ENCODE measurements at regions not wholly inside any gene's neighbourhood (a gene's known extent, or its start where the extent isn't known, plus 50 kb on each side); places are given as distances from the start of the nearest gene placed in this dataset.

GRCh38 chr2:223147431-223147830, 95.4 kb downstream of the KCNE4 start:
- Histone ChIP-seq H3K4me3 (no peak overlapping the region), H3K9me3 (ENCODE audit: control insufficient read depth in 4 of 4, insufficient read depth in 3 of 4, low read length in 3 of 4) (no peaks in the 10 kb centered on the region), H3K36me3 (ENCODE audit: control insufficient read depth in 4 of 4, insufficient read depth in 4 of 4, low read length in 4 of 4) (no peaks in the 10 kb centered on the region), H3K27me3 (ENCODE audit: control insufficient read depth in 3 of 3, insufficient read depth in 3 of 3, low read length in 2 of 3) (no peaks in the 10 kb centered on the region), H3K27ac (ENCODE audit: low read depth in 1 of 2, low read length in 1 of 2) (no peak overlapping the region), H3K4me1 (ENCODE audit: control insufficient read depth in 5 of 5, insufficient read depth in 5 of 5, low read length in 5 of 5) (no peaks in the 10 kb centered on the region), H3K9ac (ENCODE audit: insufficient read depth in 1 of 2, low read length in 2 of 2) (no peak overlapping the region)
- no peak for DNase-seq
- 74 to 82% methylated on average over 3 of the region's 3 CpGs for WGBS, 2 donors
- ATAC-seq (ENCODE audit: insufficient read depth, low FRiP score), result no peak
- TF ChIP-seq, protein P1, sequence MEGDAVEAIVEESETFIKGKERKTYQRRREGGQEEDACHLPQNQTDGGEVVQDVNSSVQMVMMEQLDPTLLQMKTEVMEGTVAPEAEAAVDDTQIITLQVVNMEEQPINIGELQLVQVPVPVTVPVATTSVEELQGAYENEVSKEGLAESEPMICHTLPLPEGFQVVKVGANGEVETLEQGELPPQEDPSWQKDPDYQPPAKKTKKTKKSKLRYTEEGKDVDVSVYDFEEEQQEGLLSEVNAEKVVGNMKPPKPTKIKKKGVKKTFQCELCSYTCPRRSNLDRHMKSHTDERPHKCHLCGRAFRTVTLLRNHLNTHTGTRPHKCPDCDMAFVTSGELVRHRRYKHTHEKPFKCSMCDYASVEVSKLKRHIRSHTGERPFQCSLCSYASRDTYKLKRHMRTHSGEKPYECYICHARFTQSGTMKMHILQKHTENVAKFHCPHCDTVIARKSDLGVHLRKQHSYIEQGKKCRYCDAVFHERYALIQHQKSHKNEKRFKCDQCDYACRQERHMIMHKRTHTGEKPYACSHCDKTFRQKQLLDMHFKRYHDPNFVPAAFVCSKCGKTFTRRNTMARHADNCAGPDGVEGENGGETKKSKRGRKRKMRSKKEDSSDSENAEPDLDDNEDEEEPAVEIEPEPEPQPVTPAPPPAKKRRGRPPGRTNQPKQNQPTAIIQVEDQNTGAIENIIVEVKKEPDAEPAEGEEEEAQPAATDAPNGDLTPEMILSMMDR (IDR thresholded peaks at IDR 0.05; ENCODE audit: control extremely low read depth, extremely low read depth), result no peak

GRCh38 chr2:223148516-223148915, 96.5 kb downstream of the KCNE4 start:
- H3K27ac ChIP-seq (ENCODE audit: low read depth in 1 of 2, low read length in 1 of 2), result no peak overlapping the region
- no peak for ATAC-seq (ENCODE audit: insufficient read depth, low FRiP score)
- H3K27me3 ChIP-seq (ENCODE audit: control insufficient read depth in 3 of 3, insufficient read depth in 3 of 3, low read length in 2 of 3), result no peaks in the 10 kb centered on the region
- H3K4me3 ChIP-seq, result no peak overlapping the region
- H3K4me1 ChIP-seq (ENCODE audit: control insufficient read depth in 5 of 5, insufficient read depth in 5 of 5, low read length in 5 of 5), result no peaks in the 10 kb centered on the region
- no peaks in the 10 kb centered on the region for H3K9me3 ChIP-seq (ENCODE audit: control insufficient read depth in 4 of 4, insufficient read depth in 3 of 4, low read length in 3 of 4)
- 75 to 78% methylated on average over 3 of the region's 3 CpGs for WGBS, 2 donors
- TF ChIP-seq, protein P1 (IDR thresholded peaks at IDR 0.05; ENCODE audit: control extremely low read depth, extremely low read depth), result no peak
- H3K36me3 ChIP-seq (ENCODE audit: control insufficient read depth in 4 of 4, insufficient read depth in 4 of 4, low read length in 4 of 4), result no peaks in the 10 kb centered on the region
- H3K9ac ChIP-seq (ENCODE audit: insufficient read depth in 1 of 2, low read length in 2 of 2), result no peak overlapping the region
- no peak for DNase-seq

DNA sequence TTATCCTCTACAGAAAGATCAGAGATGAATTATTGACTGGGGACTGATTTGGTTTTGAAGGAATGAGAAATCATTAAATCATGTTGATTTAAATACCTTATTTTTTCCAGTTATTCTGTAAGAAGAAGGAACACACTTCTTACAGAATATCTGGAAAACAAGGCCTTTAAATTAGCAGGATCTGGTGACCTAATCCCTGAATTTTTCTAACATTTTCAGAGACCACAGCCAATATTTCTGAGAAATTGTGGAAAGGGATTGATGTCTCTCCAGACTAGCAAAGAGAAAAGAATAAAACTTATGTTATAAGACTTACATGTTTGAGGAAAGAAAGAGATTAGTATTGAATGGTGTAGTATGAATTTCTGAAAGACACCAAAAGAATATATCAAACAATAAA, 104.0 kb downstream of the KCNE4 start:
- H3K9me3 ChIP-seq (ENCODE audit: control insufficient read depth in 4 of 4, insufficient read depth in 3 of 4, low read length in 3 of 4), result no peaks in the 10 kb centered on the region
- H3K4me3 ChIP-seq, result no peak overlapping the region
- TF ChIP-seq, protein P1 (IDR thresholded peaks at IDR 0.05; ENCODE audit: control extremely low read depth, extremely low read depth), result no peak
- H3K9ac ChIP-seq (ENCODE audit: insufficient read depth in 1 of 2, low read length in 2 of 2), result no peak overlapping the region
- ATAC-seq (ENCODE audit: insufficient read depth, low FRiP score), result no peak
- no peak overlapping the region for H3K27ac ChIP-seq (ENCODE audit: low read depth in 1 of 2, low read length in 1 of 2)
- H3K36me3 ChIP-seq (ENCODE audit: control insufficient read depth in 4 of 4, insufficient read depth in 4 of 4, low read length in 4 of 4), result no peaks in the 10 kb centered on the region
- DNase-seq, result no peak
- H3K4me1 ChIP-seq (ENCODE audit: control insufficient read depth in 5 of 5, insufficient read depth in 5 of 5, low read length in 5 of 5), result no peaks in the 10 kb centered on the region
- no peaks in the 10 kb centered on the region for H3K27me3 ChIP-seq (ENCODE audit: control insufficient read depth in 3 of 3, insufficient read depth in 3 of 3, low read length in 2 of 3)

GRCh38 chr2:223161873-223162458, 110.0 kb downstream of the KCNE4 start:
- DNase-seq, result no peak
- Histone ChIP-seq H3K27ac (ENCODE audit: low read depth in 1 of 2, low read length in 1 of 2) (no peak overlapping the region), H3K27me3 (ENCODE audit: control insufficient read depth in 3 of 3, insufficient read depth in 3 of 3, low read length in 2 of 3) (peaks cover 0 to 2% (median 0%) of the 10 kb centered on the region in 3 donors), H3K36me3 (ENCODE audit: control insufficient read depth in 4 of 4, insufficient read depth in 4 of 4, low read length in 4 of 4) (no peaks in the 10 kb centered on the region), H3K9me3 (ENCODE audit: control insufficient read depth in 4 of 4, insufficient read depth in 3 of 4, low read length in 3 of 4) (no peaks in the 10 kb centered on the region), H3K4me1 (ENCODE audit: control insufficient read depth in 5 of 5, insufficient read depth in 5 of 5, low read length in 5 of 5) (no peaks in the 10 kb centered on the region), H3K4me3 (no peak overlapping the region), H3K9ac (ENCODE audit: insufficient read depth in 1 of 2, low read length in 2 of 2) (no peak overlapping the region)
- ATAC-seq (ENCODE audit: insufficient read depth, low FRiP score), result no peak
- 77 to 90% methylated on average over 8 of the region's 8 CpGs for WGBS, 2 donors
- TF ChIP-seq, protein P1 (IDR thresholded peaks at IDR 0.05; ENCODE audit: control extremely low read depth, extremely low read depth), result no peak

All from lung (tissue), 11 donors.